NCI-H69 (cell line): ENCODE measurements at regions not wholly inside any gene's neighbourhood (a gene's known extent, or its start where the extent isn't known, plus 50 kb on each side); places are given as distances from the start of the nearest gene placed in this dataset.

Experiments
- DNase-seq: peaks from one replicate; lab custom pipeline; 2025; lab: John Stamatoyannopoulos, UW

GRCh38 chr11:8740129-8740528, 57.5 kb downstream of the RPL27A start:
- no peak for DNase-seq

GRCh38 chr11:8744423-8744822, 61.8 kb downstream of the RPL27A start:
- peak; percentile 31 for DNase-seq

GRCh38 chr11:8745431-8746253, 63.0 kb downstream of the RPL27A start:
- no peak for DNase-seq

- DNase-seq, result no peak
Observed at GRCh38 chr11:8746331-8746974, 63.9 kb downstream of the RPL27A start.

GRCh38 chr11:8747173-8747572, 64.6 kb downstream of the RPL27A start:
- DNase-seq, result no peak

- DNase-seq, result no peak
Observed at GRCh38 chr11:8748317-8748716, 65.7 kb downstream of the RPL27A start.

GRCh38 chr11:8749202-8749601, 66.6 kb downstream of the RPL27A start:
- no peak for DNase-seq

GRCh38 chr11:8754241-8754640, 71.6 kb downstream of the RPL27A start:
- no peak for DNase-seq

- DNase-seq, result no peak
Observed at GRCh38 chr11:8756201-8756600, 73.6 kb downstream of the RPL27A start.

- DNase-seq, result peak; percentile 43
Observed at GRCh38 chr11:8757047-8757446, 74.5 kb downstream of the RPL27A start.

GRCh38 chr11:8757533-8757932, 74.9 kb downstream of the RPL27A start:
- peak; percentile 39 for DNase-seq

GRCh38 chr11:8758619-8759169, 76.1 kb downstream of the RPL27A start:
- no peak for DNase-seq

- DNase-seq, result no peak
Observed at GRCh38 chr11:8759634-8760033, 77.0 kb downstream of the RPL27A start.

- DNase-seq, result peak; percentile 37
Observed at GRCh38 chr11:8760896-8761295, 78.3 kb downstream of the RPL27A start.

- DNase-seq, result no peak
Observed at GRCh38 chr11:8763070-8763685, 80.6 kb downstream of the RPL27A start.

GRCh38 chr11:8765294-8765693, 82.7 kb downstream of the RPL27A start:
- DNase-seq, result no peak

- no peak for DNase-seq
Observed at GRCh38 chr11:8766043-8766987, 83.7 kb downstream of the RPL27A start.

- DNase-seq, result no peak
Observed at GRCh38 chr11:8766988-8767374, 84.4 kb downstream of the RPL27A start.

GRCh38 chr11:8767466-8768142, 85.0 kb downstream of the RPL27A start:
- DNase-seq, result no peak

GRCh38 chr11:8768625-8769333, 86.2 kb downstream of the RPL27A start:
- DNase-seq, result peak; percentile 60
